Fibroblast of lung (primary cell): ENCODE measurements at regions not wholly inside any gene's neighbourhood (a gene's known extent, or its start where the extent isn't known, plus 50 kb on each side); places are given as distances from the start of the nearest gene placed in this dataset.

Experiments
- DNase-seq, 2 donors: peaks; one replicate each; pipeline versions ENCODE4 v3.0.0 to v3.0.0-alpha.2; 2010; ENCODE audit warnings: low read depth in 2 of 2
- H2AFZ ChIP-seq: 2 replicates; pipeline ENCODE4 v1.5.1; 2012; ENCODE audit warnings: low read length, control low read depth, inconsistent platforms
- H3K27ac ChIP-seq: 2 replicates; pipeline ENCODE4 v1.5.1; 2011; ENCODE audit warnings: low read length, control low read depth; ENCODE audit not compliant: insufficient read depth
- H3K27me3 ChIP-seq: 2 replicates; pipeline ENCODE4 v1.5.1; 2011; ENCODE audit warnings: mild to moderate bottlenecking, low read length; ENCODE audit not compliant: control insufficient read depth, insufficient read depth
- H3K36me3 ChIP-seq: 2 replicates; pipeline ENCODE4 v1.5.1; 2011; ENCODE audit warnings: low read length; ENCODE audit not compliant: control insufficient read depth, insufficient read depth
- H3K4me1 ChIP-seq: 2 replicates; pipeline ENCODE4 v1.5.1; 2011; ENCODE audit warnings: low read length; ENCODE audit not compliant: control insufficient read depth, insufficient read depth; ENCODE audit errors: extremely low read depth
- H3K4me2 ChIP-seq: 2 replicates; pipeline ENCODE4 v1.5.1; 2011; ENCODE audit warnings: low read length, control low read depth; ENCODE audit not compliant: insufficient read depth; ENCODE audit errors: extremely low read depth
- H3K4me3 ChIP-seq, 4 experiments: fragments of 200-600 bp in 1 of 4; sonication (generic) in 1 of 4; replicated peaks in 1 of 4; 2 replicates each; pipeline ENCODE4 v1.5.1; 2011 to 2016; ENCODE audit warnings: low read length in 4 of 4, low read depth in 3 of 4, mild to moderate bottlenecking in 3 of 4, control low read depth in 2 of 4, inconsistent platforms in 1 of 4, mixed read lengths in 1 of 4; ENCODE audit not compliant: insufficient read depth in 1 of 4; ENCODE audit errors: control extremely low read depth in 1 of 4
- H3K79me2 ChIP-seq: 2 replicates; pipeline ENCODE4 v1.5.1; 2012; ENCODE audit warnings: mild to moderate bottlenecking, low read length, inconsistent platforms; ENCODE audit not compliant: control insufficient read depth, insufficient read depth
- H3K9ac ChIP-seq: 2 replicates; pipeline ENCODE4 v1.5.1; 2011; ENCODE audit warnings: mild to moderate bottlenecking, low read length, control low read depth; ENCODE audit not compliant: insufficient read depth
- H3K9me3 ChIP-seq: 2 replicates; pipeline ENCODE4 v1.5.1; 2012; ENCODE audit warnings: low read depth, low read length; ENCODE audit not compliant: control insufficient read depth, insufficient read depth
- H4K20me1 ChIP-seq: 2 replicates; pipeline ENCODE4 v1.5.1; 2011; ENCODE audit warnings: low read length; ENCODE audit not compliant: control insufficient read depth, insufficient read depth; ENCODE audit errors: extremely low read depth
- EZH2 ChIP-seq: IDR thresholded peaks from 2 replicates; pipeline ENCODE4 v1.5.1; 2012; ENCODE audit warnings: low read length, control low read depth, mild to moderate bottlenecking; ENCODE audit errors: missing control alignments
- TF ChIP-seq, protein P1 (sequence below), 2 donors: IDR thresholded peaks in 1 of 2; conservative IDR thresholded peaks in 1 of 2; 1 replicate in 1 of 2; 2 replicates in 1 of 2; pipeline ENCODE4 v1.5.1; 2011 to 2012; ENCODE audit warnings: low read length in 2 of 2, control low read depth in 1 of 2, inconsistent platforms in 1 of 2, low read depth in 1 of 2, mild to moderate bottlenecking in 1 of 2

DNA sequence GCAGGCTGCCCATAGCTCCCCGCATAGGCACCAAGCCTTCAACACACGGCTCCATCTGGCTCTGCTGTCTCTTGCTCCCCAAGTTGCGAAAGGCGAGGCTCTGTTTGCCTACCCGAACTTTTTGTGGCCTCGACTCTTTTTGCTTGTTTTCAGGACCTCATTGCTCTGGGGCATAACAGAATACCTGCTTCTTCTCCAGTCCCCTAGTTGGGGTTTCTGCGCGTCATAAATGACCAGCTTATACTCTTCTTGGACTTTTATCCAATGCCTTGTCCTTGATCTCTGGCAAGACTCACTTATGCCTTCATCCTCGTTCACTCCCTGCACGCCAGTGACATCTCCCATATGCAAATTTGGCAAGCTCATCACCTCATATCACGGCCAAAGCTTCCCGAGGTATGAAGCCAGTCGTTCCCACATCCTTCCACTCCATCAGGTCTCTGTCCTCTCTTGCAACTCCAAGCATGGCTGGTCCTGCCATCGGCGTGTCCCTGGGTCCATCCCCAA is 238.8 kb upstream of the ADAMTS16 start:
- Histone ChIP-seq H3K27me3 (no peaks in the 10 kb centered on the region), H3K9me3 (no peaks in the 10 kb centered on the region), H3K4me2 (no peak overlapping the region), H3K79me2 (no peaks in the 10 kb centered on the region), H2AFZ (no peak overlapping the region), H4K20me1 (no peaks in the 10 kb centered on the region), H3K9ac (no peak overlapping the region), H3K27ac (no peak overlapping the region), H3K4me1 (no peaks in the 10 kb centered on the region), H3K36me3 (no peaks in the 10 kb centered on the region), H3K4me3 (no peak overlapping the region)
- no peak for DNase-seq
- no peak for TF ChIP-seq EZH2
- TF ChIP-seq, protein P1, sequence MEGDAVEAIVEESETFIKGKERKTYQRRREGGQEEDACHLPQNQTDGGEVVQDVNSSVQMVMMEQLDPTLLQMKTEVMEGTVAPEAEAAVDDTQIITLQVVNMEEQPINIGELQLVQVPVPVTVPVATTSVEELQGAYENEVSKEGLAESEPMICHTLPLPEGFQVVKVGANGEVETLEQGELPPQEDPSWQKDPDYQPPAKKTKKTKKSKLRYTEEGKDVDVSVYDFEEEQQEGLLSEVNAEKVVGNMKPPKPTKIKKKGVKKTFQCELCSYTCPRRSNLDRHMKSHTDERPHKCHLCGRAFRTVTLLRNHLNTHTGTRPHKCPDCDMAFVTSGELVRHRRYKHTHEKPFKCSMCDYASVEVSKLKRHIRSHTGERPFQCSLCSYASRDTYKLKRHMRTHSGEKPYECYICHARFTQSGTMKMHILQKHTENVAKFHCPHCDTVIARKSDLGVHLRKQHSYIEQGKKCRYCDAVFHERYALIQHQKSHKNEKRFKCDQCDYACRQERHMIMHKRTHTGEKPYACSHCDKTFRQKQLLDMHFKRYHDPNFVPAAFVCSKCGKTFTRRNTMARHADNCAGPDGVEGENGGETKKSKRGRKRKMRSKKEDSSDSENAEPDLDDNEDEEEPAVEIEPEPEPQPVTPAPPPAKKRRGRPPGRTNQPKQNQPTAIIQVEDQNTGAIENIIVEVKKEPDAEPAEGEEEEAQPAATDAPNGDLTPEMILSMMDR (conservative IDR thresholded peaks at IDR 0.05 in 1 of 2, IDR thresholded peaks at IDR 0.05 in 1 of 2; ENCODE audit: low read depth in 1 of 2, low read length in 2 of 2), result no peak

DNA sequence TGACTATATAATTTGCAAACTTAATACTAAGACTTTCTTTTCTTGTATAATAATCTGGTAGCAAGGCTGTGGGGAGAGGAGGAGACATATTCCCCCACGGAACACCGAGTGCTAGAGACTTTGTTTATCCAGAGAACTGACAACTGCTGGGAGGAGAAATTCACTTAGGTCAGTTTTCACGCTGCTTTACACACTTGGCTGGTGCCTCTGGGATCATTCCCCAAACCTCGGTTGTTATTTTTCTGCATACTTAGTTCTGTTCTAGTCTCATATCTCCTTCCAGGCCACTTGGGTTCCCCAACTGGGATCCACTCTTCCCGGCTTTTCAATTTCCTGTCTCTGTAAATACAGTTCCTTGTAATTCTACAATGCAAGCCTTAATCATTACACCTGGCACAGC is 238.2 kb upstream of the ADAMTS16 start:
- no peaks in the 10 kb centered on the region for H3K36me3 ChIP-seq
- DNase-seq, result no peak
- no peak overlapping the region for H3K9ac ChIP-seq
- H3K4me3 ChIP-seq, result no peak overlapping the region
- no peaks in the 10 kb centered on the region for H3K27me3 ChIP-seq
- no peaks in the 10 kb centered on the region for H4K20me1 ChIP-seq
- H3K4me2 ChIP-seq, result no peak overlapping the region
- H3K9me3 ChIP-seq, result no peaks in the 10 kb centered on the region
- TF ChIP-seq, protein P1 (conservative IDR thresholded peaks at IDR 0.05 in 1 of 2, IDR thresholded peaks at IDR 0.05 in 1 of 2; ENCODE audit: low read depth in 1 of 2, low read length in 2 of 2), result no peak
- no peak for TF ChIP-seq EZH2
- H3K27ac ChIP-seq, result no peak overlapping the region
- no peaks in the 10 kb centered on the region for H3K4me1 ChIP-seq
- no peaks in the 10 kb centered on the region for H3K79me2 ChIP-seq
- no peak overlapping the region for H2AFZ ChIP-seq

DNA sequence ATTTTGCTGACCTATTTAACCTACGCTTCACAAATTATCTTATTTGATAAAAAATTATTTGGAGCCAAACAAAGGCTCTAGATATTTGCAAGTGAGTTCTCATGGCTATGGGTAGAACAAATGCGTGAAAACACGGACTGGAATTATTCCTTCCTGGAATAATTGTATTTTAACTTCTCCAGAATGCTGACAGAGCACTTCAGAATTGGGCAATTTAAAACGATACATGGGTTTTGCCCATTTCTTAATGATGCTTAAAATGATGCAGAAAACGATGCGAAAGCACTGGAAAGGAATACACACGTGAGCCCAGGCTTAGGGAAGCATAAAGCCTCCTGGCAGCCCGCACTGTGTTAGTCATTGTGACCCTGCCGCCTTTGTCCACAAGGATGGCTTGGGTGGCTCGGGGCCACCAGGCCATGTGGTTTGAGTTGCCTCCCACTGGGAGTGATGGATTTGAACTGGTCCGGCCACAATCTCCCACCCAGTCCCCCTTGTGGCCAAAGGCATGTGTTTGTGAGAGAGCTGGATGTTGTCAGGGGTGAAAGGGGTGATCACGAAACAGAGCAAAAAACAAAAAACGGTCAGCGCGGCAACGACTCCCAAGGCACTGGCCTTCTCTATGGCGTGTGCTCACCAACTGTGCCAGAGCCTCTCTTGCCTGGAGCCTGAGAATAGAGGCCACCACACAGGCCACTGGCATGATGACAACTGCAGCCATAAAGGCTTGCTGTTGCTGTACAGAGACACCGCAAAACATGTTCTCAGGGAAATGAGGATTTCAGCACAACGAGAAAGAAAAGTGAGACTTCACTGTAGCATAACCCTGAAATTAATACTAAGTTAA is 234.2 kb upstream of the ADAMTS16 start:
- no peaks in the 10 kb centered on the region for H3K36me3 ChIP-seq
- no peaks in the 10 kb centered on the region for H4K20me1 ChIP-seq
- H3K9me3 ChIP-seq, result no peaks in the 10 kb centered on the region
- no peak overlapping the region for H3K9ac ChIP-seq
- H3K4me1 ChIP-seq, result no peaks in the 10 kb centered on the region
- TF ChIP-seq, protein P1 (conservative IDR thresholded peaks at IDR 0.05 in 1 of 2, IDR thresholded peaks at IDR 0.05 in 1 of 2; ENCODE audit: low read depth in 1 of 2, low read length in 2 of 2), result no peak
- no peak for TF ChIP-seq EZH2
- H3K4me2 ChIP-seq, result no peak overlapping the region
- H2AFZ ChIP-seq, result no peak overlapping the region
- H3K27me3 ChIP-seq, result no peaks in the 10 kb centered on the region
- no peak overlapping the region for H3K27ac ChIP-seq
- peak in 1 of 2 donors; percentile 50 for DNase-seq
- H3K4me3 ChIP-seq, result no peak overlapping the region
- no peaks in the 10 kb centered on the region for H3K79me2 ChIP-seq
